RPMI8226 (cell line): ENCODE measurements at regions not wholly inside any gene's neighbourhood (a gene's known extent, or its start where the extent isn't known, plus 50 kb on each side); places are given as distances from the start of the nearest gene placed in this dataset.
"Not testable (repeated sequence)": the region's sequence is repeated elsewhere in the genome, so short reads cannot be mapped to it uniquely, and the experiment has no call there.

Experiments
- DNase-seq: peaks from one replicate; pipeline ENCODE4 v3.0.0-alpha.2; 2015

DNA sequence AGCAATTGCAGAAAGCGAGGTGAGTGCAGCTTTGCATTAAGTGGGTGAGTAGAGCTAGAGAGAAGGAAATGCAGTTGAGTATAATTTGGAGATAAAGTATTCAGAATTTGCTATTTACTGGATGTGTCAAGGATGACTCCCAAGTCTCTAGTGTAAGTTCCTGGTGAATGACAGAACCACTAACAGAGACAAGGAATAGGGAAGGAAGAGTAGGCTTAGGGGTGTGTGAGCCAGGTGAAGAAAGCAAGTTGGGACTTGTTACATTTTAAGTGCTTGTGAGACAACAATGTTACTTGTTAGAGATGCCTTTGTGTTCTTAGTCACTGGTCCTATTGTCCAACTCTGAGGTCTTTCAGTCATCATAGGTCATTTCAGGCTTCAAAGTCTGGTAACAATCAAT is 70.8 kb downstream of the TBC1D26 start:
- DNase-seq, result not testable (repeated sequence)

DNA sequence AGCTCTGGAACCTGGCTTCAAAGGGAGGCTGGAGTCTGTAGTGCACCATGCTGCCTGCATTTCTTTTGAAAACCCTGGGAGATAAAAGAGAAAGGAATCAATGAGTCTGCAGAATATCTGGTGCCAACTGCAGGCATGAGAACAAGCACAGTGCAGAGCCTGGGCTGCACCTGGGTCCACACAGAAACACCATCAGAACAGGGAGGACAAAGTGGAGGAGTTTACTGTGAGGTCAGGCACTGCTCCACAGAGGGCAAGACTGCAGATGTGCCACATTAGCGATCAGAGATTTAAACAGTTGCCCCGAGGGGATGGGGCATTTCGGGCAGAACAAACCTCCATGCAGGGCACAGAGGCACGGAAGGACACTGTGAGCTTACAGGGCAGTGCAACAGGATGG is 74.7 kb downstream of the TBC1D26 start:
- DNase-seq, result not testable (repeated sequence)

DNA sequence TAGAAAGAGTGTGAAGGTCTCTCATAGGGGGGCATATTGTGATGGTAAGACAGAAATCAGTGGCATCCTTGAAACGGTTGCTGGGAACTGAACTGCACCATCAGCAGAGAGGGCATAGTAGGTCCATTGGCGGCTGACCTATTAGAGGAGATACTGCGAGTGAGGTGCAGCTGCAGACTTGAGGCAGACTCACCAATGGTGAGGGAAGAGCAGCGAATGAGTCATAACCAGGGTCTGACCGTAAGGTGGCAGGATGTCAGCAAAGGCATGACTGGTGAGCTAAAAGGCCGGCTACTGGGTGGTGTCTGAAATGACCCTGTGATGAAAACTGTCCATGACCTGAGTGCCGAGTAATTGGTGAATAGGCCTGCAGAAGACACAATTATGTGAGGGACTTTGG is 81.3 kb downstream of the TBC1D26 start:
- not testable (repeated sequence) for DNase-seq

DNA sequence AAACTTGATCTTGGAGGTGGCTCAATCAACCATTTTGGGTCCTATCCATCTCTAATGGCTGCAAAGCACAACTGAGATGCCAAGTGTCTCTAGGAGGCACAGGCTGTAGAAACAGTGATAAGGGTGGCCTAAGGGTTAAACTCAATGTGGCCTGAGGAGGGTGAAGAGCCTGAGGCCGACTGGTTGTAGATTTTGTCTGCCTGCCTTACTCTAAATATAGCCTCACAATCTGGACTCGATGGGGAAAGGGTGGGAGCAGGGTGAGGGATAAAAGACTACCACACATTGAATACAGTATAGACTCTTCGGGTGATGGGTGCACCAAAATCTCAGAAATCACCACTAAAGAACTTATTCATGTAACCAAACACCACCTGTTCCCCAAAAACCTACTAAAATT is 81.9 kb downstream of the TBC1D26 start:
- DNase-seq, result not testable (repeated sequence)

DNA sequence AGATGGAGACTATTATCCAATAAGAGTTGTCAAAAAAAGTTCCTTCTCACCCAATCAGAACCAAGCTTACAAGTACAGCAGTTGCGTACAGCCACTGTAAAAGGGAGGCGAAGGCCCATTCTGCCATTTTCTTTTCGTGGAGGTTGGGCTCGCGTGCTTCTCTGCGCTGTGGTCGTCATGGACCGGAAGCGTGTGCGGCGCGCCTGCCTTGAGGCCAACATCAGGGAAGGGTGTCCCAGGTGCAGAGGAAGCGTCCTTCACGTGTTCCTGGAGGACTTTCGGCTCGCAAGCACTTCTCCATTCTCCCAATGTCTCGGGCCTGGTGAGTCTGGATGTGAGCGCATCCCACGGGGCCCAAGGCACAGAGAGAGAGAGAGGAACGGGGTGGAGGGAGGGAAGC is 85.8 kb downstream of the TBC1D26 start:
- not testable (repeated sequence) for DNase-seq

DNA sequence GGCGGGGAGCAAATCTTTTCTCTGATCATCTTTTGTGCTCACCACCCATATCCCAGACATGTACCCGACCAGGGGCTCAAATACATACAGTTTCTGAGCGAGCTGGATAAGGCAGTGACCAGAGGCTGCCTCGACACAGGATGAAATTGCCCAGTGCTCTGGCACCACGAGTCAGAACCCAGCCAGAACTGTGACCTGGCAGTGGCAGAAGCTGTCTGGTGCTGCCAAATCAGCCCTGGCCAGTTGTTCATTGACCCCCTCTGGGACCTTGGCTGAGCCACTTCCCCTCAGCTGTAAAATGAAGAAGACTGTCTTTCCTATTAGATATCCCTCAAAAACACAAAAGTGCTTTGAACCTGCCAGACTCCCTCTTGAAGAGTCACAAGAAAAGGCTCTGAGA is 90.2 kb downstream of the TBC1D26 start:
- not testable (repeated sequence) for DNase-seq

DNA sequence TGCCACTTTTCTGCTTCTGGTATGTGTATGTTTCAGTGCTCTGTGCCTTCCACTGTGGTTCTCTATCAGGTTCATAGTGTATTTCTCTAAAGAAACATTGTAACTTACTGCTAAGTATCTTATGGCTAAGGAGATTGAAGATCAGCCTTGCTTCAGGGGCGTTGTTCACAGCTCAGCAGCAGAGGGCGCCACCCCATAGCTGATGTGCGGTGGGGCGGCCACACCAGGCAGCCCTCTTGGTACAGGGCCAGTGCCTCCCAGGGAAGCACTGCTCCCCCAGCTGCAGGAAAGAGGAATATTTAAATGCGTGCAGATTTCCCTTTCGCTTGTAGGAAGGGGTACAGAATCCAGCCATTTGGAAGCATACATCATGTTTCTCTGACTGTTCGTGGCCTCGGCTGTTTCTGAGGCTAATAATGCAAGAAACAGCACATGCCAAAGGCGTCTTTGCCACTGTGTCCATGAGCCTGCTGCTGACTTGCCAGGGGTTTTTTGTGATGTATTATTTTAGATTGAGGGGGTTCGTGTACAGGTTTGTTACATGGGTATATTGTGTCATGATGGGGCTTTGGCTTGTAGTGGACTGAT is 96.7 kb downstream of the TBC1D26 start:
- DNase-seq, result peak; percentile 49

DNA sequence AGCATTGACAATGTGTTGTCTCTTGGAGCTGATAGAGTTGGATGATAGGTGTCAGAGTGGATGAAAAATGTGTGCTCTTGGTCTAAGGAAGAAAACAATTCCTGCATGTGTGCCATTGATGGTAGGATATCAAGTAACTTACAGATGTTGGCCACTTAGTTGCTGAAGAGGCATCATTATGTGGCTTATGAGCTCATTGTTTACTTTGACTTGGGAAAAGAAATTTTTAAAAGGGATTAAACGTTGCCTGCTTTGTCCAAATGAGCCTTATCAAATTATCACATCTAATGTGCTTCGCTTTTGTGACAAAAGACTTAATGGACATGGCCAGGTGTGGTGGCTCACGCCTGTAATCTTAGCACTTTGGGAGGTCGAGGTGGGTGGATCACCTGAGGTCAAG is 98.1 kb downstream of the TBC1D26 start:
- not testable (repeated sequence) for DNase-seq

DNA sequence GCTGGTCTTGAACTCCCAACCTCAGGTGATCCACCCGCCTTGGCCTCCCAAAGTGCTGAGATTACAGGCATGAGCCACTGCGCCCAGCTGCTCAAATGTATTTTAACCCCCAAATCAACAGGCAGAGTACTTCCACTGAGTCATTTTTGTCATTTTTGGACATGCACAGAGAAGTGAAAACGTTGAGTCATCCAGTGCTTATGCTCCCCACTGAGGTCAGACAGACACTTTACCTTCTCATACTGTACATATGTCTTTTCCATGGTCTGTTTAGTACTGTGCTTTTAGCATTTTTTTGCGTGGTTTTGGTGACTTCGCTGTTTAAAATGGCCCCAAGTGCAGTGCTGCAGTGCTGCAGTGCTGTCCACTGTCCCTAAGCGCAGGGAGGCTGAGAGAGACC is 99.1 kb downstream of the TBC1D26 start:
- DNase-seq, result not testable (repeated sequence)

DNA sequence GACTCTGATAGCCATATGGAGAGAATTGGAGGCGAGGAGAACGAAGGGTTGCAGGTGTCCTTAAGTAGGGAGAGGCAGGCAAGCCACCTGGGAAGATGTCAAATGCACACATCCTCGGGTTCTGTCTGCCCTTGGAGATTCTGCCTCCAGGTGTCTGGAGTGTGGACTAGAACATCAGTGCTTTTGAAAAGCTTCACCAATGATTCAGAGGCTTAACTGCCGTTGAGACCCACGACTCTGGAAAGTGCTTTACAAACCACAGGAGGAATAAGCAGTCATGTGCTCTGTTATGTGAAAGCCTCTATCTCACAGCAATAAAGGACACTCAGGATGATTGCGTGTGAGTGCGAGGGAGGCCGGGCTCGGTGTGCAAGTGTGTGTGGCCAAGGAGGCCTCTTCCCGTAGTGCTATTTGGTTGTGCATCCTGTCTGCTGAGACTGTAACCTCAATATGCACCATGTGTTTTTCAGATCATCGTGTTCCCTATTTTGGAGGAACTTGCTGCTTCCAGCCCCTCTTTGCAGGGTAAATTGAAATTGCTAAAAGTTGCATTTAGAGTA is 100.9 kb downstream of the TBC1D26 start:
- not testable (repeated sequence) for DNase-seq

DNA sequence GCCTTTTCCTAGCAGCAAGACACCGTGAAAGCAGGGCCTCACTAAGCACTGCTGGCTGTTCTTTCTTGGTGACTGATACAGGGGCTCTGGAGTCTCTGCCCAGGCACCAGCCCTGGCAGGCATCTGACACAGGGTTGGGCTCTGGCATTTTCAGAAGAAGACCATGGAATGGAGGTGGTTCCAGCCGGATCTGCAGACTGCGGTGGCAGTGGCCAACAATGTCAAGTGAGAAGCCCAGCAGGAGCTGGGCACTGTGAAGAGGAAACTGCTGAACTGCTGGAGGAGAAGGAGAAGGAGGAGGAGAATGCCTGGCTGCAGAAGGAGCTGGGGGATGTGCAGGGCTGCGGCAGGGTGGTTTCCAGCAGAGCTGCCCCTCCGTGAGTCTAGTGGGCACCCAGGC is 101.8 kb downstream of the TBC1D26 start:
- not testable (repeated sequence) for DNase-seq

DNA sequence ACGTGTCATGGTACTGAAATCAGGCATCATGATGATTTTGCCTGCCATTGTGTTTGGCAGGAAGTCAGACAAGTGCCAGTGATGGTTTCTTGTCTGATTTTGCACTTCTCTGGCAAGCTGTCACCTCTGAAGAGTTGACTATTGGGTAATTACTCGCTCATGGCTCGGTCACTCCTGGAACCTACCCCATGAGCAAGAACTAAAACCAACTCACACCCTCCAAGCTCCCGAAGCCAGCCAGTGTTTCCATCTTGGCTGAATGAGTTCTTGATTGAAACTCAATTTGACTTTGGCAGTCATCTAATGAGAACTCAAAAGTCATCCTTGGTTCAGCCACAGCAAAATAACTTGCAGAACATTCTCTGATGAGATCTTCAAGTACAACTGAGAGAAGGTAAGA is 103.4 kb downstream of the TBC1D26 start:
- not testable (repeated sequence) for DNase-seq

DNA sequence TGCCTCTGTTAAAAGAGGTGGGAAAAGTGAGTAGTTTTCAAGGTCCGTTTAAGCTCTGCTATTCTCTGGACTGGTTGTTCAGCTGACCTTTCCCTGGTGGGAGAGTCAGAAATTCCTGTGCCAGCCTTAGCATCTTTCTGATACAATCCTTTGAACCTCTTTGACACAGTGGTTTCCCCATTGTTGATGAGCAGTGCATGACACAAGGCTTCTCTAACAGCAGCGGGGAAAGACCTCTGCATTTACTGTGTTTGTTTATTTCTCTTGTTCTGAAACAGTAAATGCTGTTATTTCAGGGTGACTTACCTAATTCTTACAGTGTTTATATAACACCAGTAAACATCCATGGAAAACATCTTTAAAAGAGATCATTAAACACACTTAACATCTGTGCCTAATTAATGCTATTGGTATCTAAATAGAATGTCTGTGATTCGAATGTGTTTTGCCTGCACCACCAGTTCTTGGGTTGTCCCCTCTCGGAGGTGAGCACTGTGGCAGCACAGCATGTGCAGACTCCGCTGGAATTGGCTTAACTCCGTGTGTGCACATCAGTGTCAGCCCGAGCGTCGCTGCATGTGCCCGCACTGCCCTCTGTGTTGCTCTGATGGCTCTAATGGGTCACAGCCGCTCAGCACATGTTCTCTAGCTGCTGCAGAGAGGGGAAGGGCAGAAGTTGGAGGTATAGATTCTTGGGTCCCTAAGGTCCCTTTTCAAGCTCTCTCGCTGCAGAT is 104.3 kb downstream of the TBC1D26 start:
- DNase-seq, result not testable (repeated sequence)

DNA sequence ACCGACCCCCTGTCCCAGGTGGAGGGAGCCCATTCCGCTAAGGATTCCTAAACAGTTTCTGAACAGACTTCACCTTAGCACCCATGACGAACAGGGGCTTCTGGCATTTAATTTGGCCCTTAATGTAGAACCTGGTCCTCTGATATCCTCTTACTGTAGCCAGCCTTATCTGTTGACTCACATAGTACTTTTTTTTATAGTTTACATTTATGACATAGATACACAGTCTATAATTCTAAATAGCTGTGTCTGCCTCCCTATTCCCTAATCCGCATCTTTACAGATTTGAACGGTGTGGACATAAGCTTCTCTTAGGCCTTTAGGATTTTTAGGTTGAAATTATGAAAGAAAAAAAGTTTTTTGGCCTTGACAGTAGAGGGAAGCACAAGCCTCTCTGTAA is 104.9 kb downstream of the TBC1D26 start:
- not testable (repeated sequence) for DNase-seq

DNA sequence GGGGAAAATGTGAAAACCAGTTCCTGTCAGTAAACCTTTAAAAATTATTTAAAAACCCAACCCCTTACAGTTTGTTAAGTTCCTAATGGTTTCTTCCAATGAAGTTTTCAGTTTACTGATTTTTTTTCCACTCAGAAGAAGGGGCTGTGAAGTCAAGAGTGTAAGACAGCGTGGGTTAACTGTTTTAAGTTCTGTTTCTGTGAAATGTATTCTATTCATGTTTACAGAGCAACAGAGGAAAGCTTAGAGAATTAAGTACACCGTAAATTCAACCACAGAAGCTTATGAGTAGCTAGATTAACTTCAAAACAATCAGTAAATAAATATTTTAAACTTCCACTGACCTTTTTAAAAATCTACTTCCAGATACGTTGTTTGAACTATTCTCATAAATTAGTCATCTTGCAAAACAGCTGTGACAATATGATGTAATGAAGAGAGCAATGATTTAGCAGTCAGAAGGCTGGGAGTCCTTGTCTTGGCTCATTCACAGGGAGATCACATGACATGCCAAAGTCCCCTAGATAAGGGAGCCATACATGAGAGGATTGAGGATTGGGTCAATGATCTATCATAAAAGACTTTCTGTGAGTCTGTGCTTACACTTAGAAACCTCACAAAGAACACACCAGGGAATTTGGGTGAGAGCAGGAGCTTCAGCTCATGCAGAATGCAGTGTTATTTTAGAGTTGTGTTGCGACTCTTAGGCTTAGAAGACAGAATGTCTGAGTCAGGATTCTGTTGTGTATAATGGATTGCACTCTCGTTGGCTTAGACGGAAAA is 97.3 kb upstream of the ADORA2B start:
- DNase-seq, result not testable (repeated sequence)

DNA sequence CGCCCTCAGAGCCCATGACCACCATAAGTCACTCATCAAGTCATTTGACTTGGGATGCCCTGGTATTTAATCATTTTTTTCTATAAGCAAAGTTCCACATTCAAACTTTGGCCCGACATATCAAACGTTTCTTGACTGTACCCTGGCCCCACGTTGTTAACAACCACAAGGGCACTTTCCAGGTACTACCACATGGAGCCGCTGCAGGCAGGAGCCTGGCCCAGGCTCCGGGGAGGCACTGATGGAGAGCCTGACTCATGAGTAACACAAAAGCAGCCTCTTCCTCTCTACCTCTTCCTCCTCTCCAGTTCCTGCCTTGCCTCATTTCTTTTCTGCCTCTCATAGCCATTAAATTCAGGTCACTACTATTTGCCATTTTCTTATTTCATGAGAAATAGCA is 95.9 kb upstream of the ADORA2B start:
- peak; percentile 2 for DNase-seq

DNA sequence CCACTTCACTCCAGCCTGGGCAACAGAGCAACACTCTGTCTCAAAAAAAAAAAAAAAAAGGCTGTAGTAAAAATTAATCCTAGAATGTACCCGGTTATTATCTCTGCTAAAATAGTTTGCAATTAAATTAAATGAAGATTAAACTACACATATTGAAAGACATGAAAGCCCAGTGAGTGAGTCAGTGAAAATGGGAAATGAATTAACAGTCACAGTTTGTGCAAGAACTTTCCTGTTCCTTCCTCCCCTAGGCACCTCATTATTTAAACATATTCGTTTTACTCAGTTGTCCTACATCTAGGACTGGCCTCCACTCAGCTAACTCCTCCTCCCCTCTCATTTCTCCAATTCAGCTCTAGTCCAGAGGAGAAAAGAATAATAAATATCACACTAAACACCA is 94.9 kb upstream of the ADORA2B start:
- DNase-seq, result not testable (repeated sequence)

DNA sequence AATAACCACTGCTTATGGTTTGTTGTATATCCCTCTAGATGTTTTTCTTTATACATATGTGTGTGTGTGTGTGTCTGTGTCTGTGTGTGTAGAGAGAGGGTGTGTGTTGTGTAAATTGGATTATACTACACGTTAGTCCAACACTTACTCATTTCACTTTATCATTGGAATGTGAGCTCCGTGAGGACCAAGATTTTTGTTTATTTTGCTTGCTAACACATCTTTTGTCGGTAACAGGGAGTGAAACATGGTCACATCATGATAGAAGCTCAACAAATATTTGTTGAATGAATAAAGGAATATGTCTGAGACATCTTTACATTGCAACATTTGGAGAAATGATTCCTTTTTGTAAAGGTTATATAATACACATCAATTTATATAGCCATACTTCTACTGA is 94.2 kb upstream of the ADORA2B start:
- not testable (repeated sequence) for DNase-seq

DNA sequence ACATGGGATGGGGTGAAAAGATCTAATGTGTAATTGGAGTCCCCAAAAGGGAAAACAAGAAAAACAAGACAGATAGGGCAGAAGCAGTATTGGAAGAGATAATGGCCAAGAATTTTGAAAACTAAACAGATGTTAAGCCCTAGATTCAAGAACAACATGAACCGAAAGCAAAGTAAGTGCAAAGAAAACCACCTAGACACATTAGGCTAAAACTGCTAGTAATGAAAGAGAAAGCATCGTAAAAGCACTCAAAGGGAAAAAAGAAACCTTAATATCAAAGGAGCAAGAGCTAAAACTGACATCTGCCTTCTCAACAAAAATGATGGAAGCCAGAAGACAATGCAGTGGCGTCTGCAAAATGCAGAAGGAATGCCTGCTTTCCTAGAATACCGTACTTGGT is 92.1 kb upstream of the ADORA2B start:
- DNase-seq, result not testable (repeated sequence)

DNA sequence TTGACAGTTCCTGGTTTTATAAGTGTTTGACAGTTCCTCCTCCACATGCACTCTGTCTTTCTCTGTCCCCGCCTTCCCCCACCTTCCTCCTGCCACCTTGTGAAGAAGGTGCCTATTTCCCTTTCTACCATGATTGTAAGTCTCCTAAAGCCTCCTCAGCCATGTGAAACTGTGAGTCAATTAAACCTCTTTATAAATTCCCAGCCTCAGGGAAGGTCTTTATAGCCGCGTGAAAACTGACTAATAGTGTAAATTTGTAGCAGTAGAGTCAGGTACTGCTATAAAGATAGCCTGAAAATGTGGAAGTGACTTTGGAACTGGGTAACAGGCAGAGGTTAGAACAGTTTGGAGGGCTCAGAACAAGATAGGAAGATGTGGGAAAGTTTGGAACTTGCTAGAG is 88.7 kb upstream of the ADORA2B start:
- DNase-seq, result not testable (repeated sequence)

DNA sequence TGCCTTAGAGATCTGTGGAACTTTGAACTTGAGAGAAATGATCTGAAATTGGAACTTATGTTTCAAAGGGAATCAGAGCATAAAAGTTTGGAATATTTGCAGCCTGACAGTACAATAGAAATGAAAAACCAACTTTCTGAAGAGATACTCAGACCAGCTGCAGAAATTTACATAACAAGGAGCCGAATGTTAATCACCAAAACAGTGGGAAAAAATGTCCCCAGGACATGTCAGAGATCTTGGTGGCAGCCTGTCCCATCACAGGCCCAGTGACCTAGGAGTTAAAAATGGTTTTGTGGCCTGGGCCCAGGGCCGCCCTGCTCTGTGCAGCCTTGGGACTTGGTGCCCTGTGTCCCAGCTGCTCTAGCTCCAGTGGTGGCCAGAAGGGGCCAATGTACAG is 88.2 kb upstream of the ADORA2B start:
- DNase-seq, result not testable (repeated sequence)

DNA sequence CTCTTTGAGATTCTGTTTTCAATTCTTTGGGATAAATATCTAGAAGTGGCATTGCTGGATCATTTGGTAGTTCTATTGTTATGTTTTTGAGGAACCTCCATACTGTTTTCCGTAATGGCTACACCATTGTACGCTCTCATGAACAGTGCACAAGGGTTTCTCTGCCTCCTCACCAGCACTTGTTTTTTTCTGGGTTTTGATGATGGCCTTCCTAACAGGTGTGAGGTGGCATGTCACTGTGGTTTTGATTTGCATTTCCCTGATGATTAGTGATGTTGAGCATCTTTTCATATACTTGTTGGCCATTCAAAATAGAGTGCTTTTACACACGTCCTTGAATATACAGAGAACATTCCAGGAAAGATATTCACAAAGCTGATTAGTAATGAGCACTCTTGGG is 86.8 kb upstream of the ADORA2B start:
- not testable (repeated sequence) for DNase-seq

DNA sequence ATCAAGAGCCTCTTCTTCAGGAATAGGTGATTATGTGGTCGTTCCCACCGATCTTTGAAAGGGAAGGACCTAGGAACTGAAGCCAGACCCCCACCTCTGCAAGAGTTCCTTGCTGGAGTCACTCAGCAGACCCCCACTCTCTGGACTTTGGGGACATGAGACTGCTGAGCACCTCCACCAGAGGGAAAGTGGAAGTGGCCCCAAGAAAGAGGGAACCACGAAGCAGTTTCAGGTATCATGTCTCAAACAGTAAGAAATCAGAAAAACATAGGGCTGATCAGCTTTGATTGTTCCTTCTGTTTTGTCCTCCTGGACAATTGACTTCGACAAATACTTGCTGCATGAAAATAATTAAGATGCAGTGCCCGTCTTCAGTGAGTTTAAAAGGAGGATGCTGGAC is 84.2 kb upstream of the ADORA2B start:
- DNase-seq, result not testable (repeated sequence)
